ENCODE measurements at regions not wholly inside any gene's neighbourhood (a gene's known extent, or its start where the extent isn't known, plus 50 kb on each side); places are given as distances from the start of the nearest gene placed in this dataset.

- TF ChIP-seq TSHZ2 (CRISPR knock-in tag; IDR thresholded peaks at IDR 0.05): no peak
- TF ChIP-seq OSR1 (CRISPR knock-in tag; IDR thresholded peaks at IDR 0.05): no peak
- no peak for TF ChIP-seq SNAI2 (CRISPR knock-in tag; IDR thresholded peaks at IDR 0.05)
- TF ChIP-seq POU6F1 (CRISPR knock-in tag; IDR thresholded peaks at IDR 0.05; ENCODE audit: borderline replicate concordance, low read depth): no peak
- no peak for TF ChIP-seq TCF4 (CRISPR knock-in tag; IDR thresholded peaks at IDR 0.05; ENCODE audit: borderline replicate concordance)
These were observed 441.8 kb downstream of the INHBA start (continued) for GRCh38 chr7:41261080-41261479.

GRCh38 chr7:41257660-41258059 is 445.2 kb downstream of the INHBA start:
- ATAC-seq: no peak
- TF ChIP-seq ZFP3 (CRISPR knock-in tag; IDR thresholded peaks at IDR 0.05) (no peak), ZNF8 (CRISPR knock-in tag; IDR thresholded peaks at IDR 0.05) (no peak)

GRCh38 chr7:41256186-41256945 is 446.5 kb downstream of the INHBA start:
- ATAC-seq: no peak; the same call in 2 of the 3 replicates
- TF ChIP-seq SNAI2 (CRISPR knock-in tag; IDR thresholded peaks at IDR 0.05) (no peak), ZNF70 (CRISPR knock-in tag; IDR thresholded peaks at IDR 0.05) (no peak), ZNF8 (CRISPR knock-in tag; IDR thresholded peaks at IDR 0.05) (no peak), CSRNP3 (CRISPR knock-in tag; IDR thresholded peaks at IDR 0.05) (no peak), TSHZ2 (CRISPR knock-in tag; IDR thresholded peaks at IDR 0.05) (no peak), BACH2 (CRISPR knock-in tag; IDR thresholded peaks at IDR 0.05; ENCODE audit: borderline replicate concordance) (no peak), ZNF565 (CRISPR knock-in tag; conservative IDR thresholded peaks at IDR 0.05; ENCODE audit: low read depth) (no peak), ISL1 (CRISPR knock-in tag; IDR thresholded peaks at IDR 0.05) (no peak), TOX (CRISPR knock-in tag; IDR thresholded peaks at IDR 0.05; ENCODE audit: borderline replicate concordance) (no peak), ESRRG (CRISPR knock-in tag; IDR thresholded peaks at IDR 0.05) (no peak), TCF4 (CRISPR knock-in tag; IDR thresholded peaks at IDR 0.05; ENCODE audit: borderline replicate concordance) (no peak), RARB (CRISPR knock-in tag; IDR thresholded peaks at IDR 0.05) (no peak)

- no peak for ATAC-seq
- no peak for TF ChIP-seq PATZ1 (CRISPR knock-in tag; IDR thresholded peaks at IDR 0.05; ENCODE audit: borderline replicate concordance)
- TF ChIP-seq TCF4 (CRISPR knock-in tag; IDR thresholded peaks at IDR 0.05; ENCODE audit: borderline replicate concordance): no peak
- no peak for TF ChIP-seq CREB5 (CRISPR knock-in tag; IDR thresholded peaks at IDR 0.05; ENCODE audit: low read depth)
- no peak for TF ChIP-seq ZFP3 (CRISPR knock-in tag; IDR thresholded peaks at IDR 0.05)
- no peak for TF ChIP-seq SNAI2 (CRISPR knock-in tag; IDR thresholded peaks at IDR 0.05)
- no peak for TF ChIP-seq CSDC2 (CRISPR knock-in tag; IDR thresholded peaks at IDR 0.05)
- TF ChIP-seq ISL1 (CRISPR knock-in tag; IDR thresholded peaks at IDR 0.05): no peak
- no peak for TF ChIP-seq PPARA (CRISPR knock-in tag; IDR thresholded peaks at IDR 0.05; ENCODE audit: borderline replicate concordance)
- TF ChIP-seq POU6F1 (CRISPR knock-in tag; IDR thresholded peaks at IDR 0.05; ENCODE audit: borderline replicate concordance, low read depth): no peak
- no peak for TF ChIP-seq ESRRG (CRISPR knock-in tag; IDR thresholded peaks at IDR 0.05)
- TF ChIP-seq ZNF70 (CRISPR knock-in tag; IDR thresholded peaks at IDR 0.05): no peak
- no peak for TF ChIP-seq ZFP30 (CRISPR knock-in tag; IDR thresholded peaks at IDR 0.05)
- TF ChIP-seq OSR1 (CRISPR knock-in tag; IDR thresholded peaks at IDR 0.05): no peak
- TF ChIP-seq BACH2 (CRISPR knock-in tag; IDR thresholded peaks at IDR 0.05; ENCODE audit: borderline replicate concordance): no peak
These were observed 447.2 kb downstream of the INHBA start for GRCh38 chr7:41255716-41256115.

Measured in SK-N-SH treated with all-trans-retinoic acid at 6 μM for 48 hours (cell line).